ENCODE measurements at regions not wholly inside any gene's neighbourhood (a gene's known extent, or its start where the extent isn't known, plus 50 kb on each side); places are given as distances from the start of the nearest gene placed in this dataset.

DNA sequence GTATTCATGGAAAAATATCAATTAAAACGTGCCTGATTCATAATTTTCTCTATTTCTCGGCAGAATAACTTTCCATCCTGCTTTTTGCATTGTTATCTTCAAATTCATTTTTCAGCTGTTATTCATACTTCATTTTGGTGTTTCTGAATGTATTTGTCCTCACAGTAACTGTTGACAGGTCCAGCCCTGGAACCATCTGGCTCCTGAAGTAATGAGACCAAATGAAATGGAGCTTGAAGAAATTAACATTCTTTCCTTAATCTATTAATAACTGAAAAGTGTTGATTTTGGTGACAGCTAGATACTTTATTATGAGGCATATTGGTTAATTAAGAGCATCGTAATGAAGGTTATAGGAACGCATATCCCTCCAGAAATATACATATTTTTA is 257.0 kb upstream of the MINDY3 start:
- Histone ChIP-seq H2AK5ac (ENCODE audit: low read depth, low read length) (no peak overlapping the region), H3K4me3 (ENCODE audit: insufficient read depth, low read depth, low read length) (no peak overlapping the region), H3K27ac (ENCODE audit: insufficient read depth, low read length) (no peak overlapping the region), H2BK20ac (ENCODE audit: low read depth, low read length) (no peak overlapping the region), H3K14ac (replicated peaks; ENCODE audit: low read depth, low read length) (no peak overlapping the region), H2BK5ac (ENCODE audit: low read depth, low read length, poor library complexity, severe bottlenecking) (no peak overlapping the region), H4K91ac (ENCODE audit: insufficient read depth, low read depth, low read length) (no peak overlapping the region), H3K36me3 (ENCODE audit: control insufficient read depth, insufficient read depth, low read length) (no peaks in the 10 kb centered on the region), H3K79me1 (ENCODE audit: low read depth in 1 of 2, low read length in 2 of 2) (no peaks in the 10 kb centered on the region), H3K9me3 (ENCODE audit: control insufficient read depth, insufficient read depth, low read length) (peaks cover 5% of the 10 kb centered on the region), H3K9ac (ENCODE audit: low read depth, low read length) (no peak overlapping the region), H4K8ac (ENCODE audit: low read depth in 2 of 2, low read length in 2 of 2) (no peak overlapping the region), H2AK9ac (replicated peaks; ENCODE audit: low read depth, low read length, poor library complexity) (no peak overlapping the region), H3K23ac (ENCODE audit: low read depth, low read length) (no peak overlapping the region), H2AFZ (replicated peaks; ENCODE audit: low read length, poor library complexity) (no peak overlapping the region), H4K20me1 (ENCODE audit: insufficient read depth, low read length) (no peaks in the 10 kb centered on the region), H3K27me3 (ENCODE audit: control insufficient read depth, insufficient read depth, low read length) (no peaks in the 10 kb centered on the region), H3K9me1 (ENCODE audit: insufficient read depth, low read length) (no peaks in the 10 kb centered on the region), H3K18ac (ENCODE audit: low read depth, low read length) (no peak overlapping the region), H2BK120ac (ENCODE audit: low read depth, low read length) (no peak overlapping the region), H3K4me1 (ENCODE audit: control insufficient read depth, insufficient read depth, low read length) (no peaks in the 10 kb centered on the region), H3K4ac (ENCODE audit: low read depth, low read length) (no peak overlapping the region), H3K4me2 (ENCODE audit: low read depth, low read length) (no peak overlapping the region), H4K5ac (ENCODE audit: low read depth, low read length) (no peak overlapping the region), H2BK15ac (ENCODE audit: low read depth, low read length) (no peak overlapping the region), H3K56ac (ENCODE audit: extremely low read depth, insufficient read depth, low read length) (no peak overlapping the region)
- WGBS, 2 experiments (ENCODE audit: extremely low coverage in 2 of 2, insufficient read length in 1 of 2) = no CpG with 5 or more reads among the region's 4 CpGs
- ATAC-seq (ENCODE audit: low read depth) (no peak), DNase-seq (no peak)
- intact Hi-C loops (cut with micrococcal nuclease) (no loop called here), dilution Hi-C loops (cut with HindIII; ENCODE audit: low sequenced_read_pairs, unreplicated experiment) (no loop called here), in situ Hi-C loops (cut with MboI; ENCODE audit: low sequenced_read_pairs) (no loop called here)
- ChIA-PET POLR2A (ENCODE audit: unreplicated experiment) (no interaction called here), CTCF (no interaction called here)
- no TSS peak for BruUV-seq (replicated peaks)
- TF ChIP-seq RCOR1 (IDR thresholded peaks at IDR 0.05; ENCODE audit: insufficient replicate concordance, low read length) = no peak
- no peak for TF ChIP-seq MXI1 (IDR thresholded peaks at IDR 0.05; ENCODE audit: borderline replicate concordance, low read depth, low read length)
- no peak for TF ChIP-seq SMC3 (IDR thresholded peaks at IDR 0.05; ENCODE audit: low read depth, low read length)
- TF ChIP-seq, protein P1, sequence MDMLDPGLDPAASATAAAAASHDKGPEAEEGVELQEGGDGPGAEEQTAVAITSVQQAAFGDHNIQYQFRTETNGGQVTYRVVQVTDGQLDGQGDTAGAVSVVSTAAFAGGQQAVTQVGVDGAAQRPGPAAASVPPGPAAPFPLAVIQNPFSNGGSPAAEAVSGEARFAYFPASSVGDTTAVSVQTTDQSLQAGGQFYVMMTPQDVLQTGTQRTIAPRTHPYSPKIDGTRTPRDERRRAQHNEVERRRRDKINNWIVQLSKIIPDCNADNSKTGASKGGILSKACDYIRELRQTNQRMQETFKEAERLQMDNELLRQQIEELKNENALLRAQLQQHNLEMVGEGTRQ (IDR thresholded peaks at IDR 0.05; ENCODE audit: low read depth, low read length) = no peak
- no peak for TF ChIP-seq RAD21 (IDR thresholded peaks at IDR 0.05; ENCODE audit: low read length)

All from IMR-90 (cell line).